HG03196 (cell line): ENCODE measurements at regions not wholly inside any gene's neighbourhood (a gene's known extent, or its start where the extent isn't known, plus 50 kb on each side); places are given as distances from the start of the nearest gene placed in this dataset.

Experiments
- ATAC-seq: cut with Tn5 transposase; IDR thresholded peaks from one replicate; pipeline ENCODE4 v1.9.1; 2021; ENCODE audit not compliant: unreplicated experiment

GRCh38 chr15:55031727-55032126, 165.0 kb downstream of the RSL24D1 start:
- ATAC-seq: no peak

- ATAC-seq: no peak
Measured at GRCh38 chr15:55026381-55026780, 170.4 kb downstream of the RSL24D1 start.

GRCh38 chr15:55017635-55018034, 179.1 kb downstream of the RSL24D1 start:
- ATAC-seq: no peak

- ATAC-seq: no peak
Measured at GRCh38 chr15:55016225-55016624, 180.5 kb downstream of the RSL24D1 start.

GRCh38 chr15:55015093-55015445, 181.7 kb downstream of the RSL24D1 start:
- no peak for ATAC-seq

DNA sequence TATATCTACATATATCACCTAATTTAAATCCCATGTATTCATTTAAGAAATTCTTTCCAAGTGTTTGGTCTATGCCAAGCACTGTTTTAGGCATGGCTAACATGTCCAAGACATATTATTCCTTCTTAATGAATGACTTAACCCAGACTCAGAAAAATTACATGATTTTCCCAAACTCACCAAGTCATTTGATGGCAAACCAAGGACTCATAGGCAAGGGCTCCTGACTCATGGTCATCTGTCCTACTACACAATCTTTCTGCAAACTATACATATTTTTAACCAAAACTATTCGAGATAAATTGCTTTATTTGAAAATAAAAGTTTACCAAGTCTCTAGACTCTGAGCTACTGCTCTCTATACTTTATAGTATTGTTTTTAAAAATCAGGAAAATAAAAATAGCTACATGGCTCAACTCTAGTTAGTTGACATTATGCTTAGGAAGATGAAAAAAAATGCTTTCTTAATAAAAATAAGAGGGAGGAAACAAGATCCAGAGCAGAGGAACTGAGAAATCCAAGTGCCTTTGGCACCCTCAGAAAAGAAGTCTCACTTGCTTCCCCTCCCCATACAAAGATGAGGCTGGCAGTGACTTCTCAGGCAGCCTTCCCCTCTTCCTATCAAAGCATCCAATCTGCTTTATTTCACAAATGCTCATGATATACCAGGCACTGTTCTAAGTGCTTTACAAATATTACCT, 182.2 kb downstream of the RSL24D1 start:
- ATAC-seq: no peak

DNA sequence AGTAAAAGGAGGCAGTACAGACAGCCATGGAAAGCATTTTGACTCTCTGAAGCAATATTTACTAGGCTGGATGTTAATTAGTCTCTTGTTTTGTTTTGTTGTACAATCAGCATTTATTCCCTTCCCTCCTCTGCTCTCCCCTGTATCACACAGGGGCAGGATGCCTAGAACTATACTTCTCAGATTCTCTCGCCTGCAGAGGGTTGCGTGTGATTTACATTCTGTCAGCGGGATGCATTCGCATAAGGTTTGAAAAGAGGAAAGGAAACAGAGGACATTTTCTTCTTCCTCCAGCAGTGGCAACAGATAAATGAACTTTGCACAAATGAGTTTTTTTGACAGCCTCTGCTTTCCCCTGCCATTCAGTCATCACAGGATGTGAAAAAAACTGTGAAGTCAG, 188.3 kb downstream of the RSL24D1 start:
- ATAC-seq: no peak

GRCh38 chr15:55007561-55007960, 189.2 kb downstream of the RSL24D1 start:
- ATAC-seq: no peak

DNA sequence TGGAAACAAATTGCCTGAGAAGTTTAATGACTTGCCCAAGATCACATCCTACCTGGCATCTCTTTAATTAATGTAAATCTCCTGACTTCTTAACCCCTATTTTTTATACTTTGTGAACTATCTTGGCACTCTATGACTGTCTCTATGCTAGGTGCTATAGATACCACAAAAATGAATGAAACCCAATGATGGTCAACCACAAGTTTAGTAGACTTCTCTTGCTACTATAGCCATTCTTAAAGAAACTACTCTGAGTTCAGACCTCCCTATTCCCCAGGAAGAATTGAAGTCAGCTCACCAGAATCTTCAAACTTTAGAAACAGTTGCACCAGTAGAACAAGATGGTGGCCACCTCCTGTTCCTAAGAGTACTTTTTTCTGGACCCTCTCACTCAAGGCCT, 191.1 kb downstream of the RSL24D1 start:
- ATAC-seq: no peak

DNA sequence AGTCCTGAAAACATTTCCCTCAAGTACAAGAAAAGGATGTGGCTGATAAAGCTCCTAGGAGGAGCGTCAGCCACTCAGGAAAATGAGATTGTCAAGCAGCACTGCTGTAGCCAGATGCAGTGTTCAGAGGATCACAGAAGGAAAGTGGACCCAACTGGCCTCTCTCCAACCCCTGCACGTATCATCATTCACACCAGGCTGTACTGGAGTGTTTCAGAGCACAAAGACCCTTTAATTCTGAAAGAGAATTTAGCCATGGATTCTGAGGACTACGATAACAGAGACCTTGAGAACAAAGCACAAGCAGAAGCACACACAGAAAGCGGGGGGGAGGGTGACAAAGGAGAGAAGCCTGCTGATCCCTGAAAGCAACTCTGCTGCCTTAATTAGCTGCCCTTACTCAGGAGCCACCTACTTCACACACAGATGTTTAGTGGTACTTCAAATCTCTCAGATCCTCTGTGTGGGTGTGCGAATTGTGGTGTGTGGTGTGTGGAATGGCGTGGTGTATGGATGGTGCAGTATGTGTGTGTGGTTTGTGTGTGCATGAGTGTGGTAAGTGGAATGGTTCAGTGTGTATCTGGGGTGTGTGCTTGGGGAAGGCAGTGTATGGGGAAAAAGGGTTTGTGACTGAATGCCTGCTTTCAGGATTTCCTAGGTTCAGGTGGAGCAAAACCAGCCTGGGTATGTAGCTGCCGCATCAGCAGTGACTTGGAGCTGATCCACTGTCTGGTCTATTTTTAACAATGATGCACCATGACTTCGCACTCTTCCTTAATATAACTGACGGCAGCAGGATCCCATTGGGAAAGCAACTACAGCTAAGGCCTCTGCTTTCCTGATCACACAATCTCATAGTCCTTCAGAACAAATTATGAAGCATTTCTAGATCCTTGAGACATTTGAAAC, 192.5 kb downstream of the RSL24D1 start:
- no peak for ATAC-seq

DNA sequence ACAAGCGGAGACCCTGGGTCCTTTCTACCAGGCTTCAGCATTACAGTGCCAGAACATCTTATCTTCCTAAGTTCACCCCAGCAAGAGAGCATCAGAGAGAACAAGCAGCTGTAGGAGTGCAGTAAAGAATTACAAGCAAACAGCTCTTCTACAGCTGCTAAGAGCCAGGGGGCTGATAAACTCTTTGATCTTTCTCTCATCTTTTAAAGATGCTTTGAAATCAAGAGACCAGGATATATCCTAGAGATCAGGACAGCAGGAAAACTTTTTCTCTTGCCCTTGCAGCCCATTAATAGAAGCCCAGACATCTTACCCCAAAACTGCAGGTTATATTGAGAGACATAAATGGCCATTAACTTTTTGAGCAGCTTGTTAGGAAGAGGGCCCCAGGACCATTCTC, 198.1 kb downstream of the RSL24D1 start:
- ATAC-seq: no peak

GRCh38 chr15:54990793-54991192, 205.9 kb downstream of the RSL24D1 start:
- ATAC-seq: no peak

DNA sequence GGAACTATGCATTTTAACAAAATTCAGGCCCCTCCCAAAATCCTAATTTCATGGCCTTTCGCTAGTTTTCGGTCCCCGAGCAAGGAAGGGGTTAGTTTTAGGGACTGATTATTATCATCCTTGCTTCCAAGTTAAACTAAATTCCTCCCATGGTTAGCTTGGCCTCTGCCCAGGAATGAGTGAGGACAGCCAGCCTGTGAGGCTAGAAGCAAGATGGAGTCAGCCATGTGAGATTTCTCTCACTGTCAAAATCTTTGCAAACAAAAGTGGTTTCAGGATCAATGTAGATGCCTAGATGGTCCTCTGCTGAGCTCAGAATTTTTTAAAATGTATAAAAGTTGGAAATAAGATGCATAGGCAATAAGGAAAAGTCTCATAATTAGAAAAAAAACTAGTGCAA, 208.9 kb downstream of the RSL24D1 start:
- no peak for ATAC-seq

- no peak for ATAC-seq
Measured at GRCh38 chr15:54979964-54980363, 216.8 kb downstream of the RSL24D1 start.

GRCh38 chr15:54962637-54963036, 234.1 kb downstream of the RSL24D1 start:
- ATAC-seq: no peak

DNA sequence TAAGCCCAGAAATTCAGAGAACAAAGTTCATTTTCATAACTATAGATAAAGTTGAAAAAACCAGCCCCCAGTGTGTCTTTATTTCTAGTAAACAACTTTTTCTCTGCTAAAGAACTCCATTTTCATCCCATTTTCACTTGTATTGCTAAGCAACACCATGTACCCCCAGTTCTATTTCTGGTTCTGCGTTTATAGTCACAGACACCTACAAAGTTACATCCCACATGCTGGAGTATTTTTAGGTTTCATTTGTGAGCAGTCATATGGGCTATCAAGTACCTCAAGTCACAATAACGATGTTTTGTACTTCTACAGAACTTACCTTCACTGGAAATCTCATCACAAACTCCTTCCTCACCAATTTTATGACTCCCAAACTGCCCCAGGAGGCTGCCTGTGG, 236.5 kb downstream of the RSL24D1 start:
- no peak for ATAC-seq

DNA sequence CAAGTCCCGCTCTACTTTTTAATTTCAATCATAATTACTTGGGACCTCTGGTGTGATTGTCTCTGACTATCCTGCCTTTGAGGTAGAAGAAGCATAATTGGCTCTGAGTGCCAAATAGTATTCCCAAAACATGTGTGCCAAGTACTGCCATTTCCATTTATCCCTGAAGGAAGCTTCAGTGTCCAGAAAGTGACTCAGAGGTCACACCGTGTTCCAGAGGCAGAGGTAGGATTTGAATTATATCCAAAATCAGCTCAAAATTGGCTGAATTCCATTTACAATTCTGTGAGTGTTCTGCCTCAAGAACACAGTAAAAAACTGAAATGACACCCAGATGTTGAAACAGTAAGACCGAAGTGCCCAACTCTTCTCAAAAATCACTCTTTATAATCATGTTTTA, 255.3 kb downstream of the RSL24D1 start:
- no peak for ATAC-seq

GRCh38 chr15:54917312-54917711, 279.4 kb downstream of the RSL24D1 start:
- ATAC-seq: no peak

DNA sequence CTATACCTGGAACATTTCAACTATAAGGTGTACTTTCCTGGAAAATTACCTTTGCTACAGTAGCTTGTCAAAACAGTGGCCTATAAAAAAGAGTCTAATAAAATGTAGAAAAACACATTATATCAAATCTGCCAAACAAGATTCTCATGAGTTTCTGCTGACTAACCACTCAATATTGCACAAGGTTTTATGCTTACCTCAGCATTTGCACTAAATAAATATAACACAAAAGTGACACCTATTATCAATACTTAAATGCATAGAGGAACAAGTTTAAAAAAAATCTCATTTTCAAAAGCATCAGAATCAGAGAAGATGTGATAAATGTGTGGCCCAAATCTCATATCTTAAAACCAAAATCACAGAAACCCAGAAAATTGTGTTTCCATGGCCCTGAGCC, 281.4 kb downstream of the RSL24D1 start:
- ATAC-seq: no peak

DNA sequence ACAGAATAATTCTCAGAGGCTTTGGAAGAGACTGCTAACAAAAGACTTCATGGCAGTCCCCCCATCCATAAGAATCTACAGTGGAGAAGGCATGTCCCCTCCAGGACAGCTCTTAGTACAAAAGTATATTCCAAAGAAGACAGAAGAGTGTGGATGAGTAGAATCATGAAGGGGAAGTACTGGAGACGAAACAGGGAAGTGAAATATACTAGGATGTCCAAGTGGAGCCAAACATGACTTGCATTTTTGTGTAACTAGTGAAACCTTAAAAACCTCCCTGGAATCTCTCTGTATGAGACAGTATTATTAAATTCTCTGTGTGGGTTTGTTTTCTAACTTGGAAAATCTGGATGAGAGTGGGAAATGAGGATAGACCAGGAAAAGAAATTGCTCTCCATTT, 312.4 kb downstream of the RSL24D1 start:
- ATAC-seq: no peak

DNA sequence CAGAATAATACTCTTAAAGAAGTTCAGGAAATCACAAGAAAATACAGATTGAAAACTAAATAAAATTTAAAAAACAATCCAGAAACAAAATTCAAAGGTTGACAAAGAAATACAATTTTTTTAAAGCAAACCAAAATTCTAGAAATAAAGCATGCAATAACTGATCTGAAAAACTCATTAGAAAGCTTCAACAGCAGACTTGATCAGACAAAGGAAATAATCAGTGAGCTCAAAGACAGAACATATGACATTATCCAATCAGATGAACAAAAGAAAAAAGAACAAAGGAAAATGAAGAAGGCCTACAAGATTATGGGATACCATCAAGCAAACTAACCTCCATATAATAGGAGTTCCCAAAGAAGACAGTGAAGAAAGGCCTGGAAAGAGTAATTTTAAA, 336.8 kb downstream of the RSL24D1 start:
- ATAC-seq: no peak

GRCh38 chr15:54854667-54855066, 342.1 kb downstream of the RSL24D1 start:
- no peak for ATAC-seq
